Brain microvascular endothelial cell (primary cell): ENCODE measurements at regions not wholly inside any gene's neighbourhood (a gene's known extent, or its start where the extent isn't known, plus 50 kb on each side); places are given as distances from the start of the nearest gene placed in this dataset.

Experiments used
- DNase-seq: peaks from one replicate; pipeline ENCODE4 v3.0.0-alpha.2; 2020
- H3K27ac ChIP-seq: fragments of 250-450 bp; sonication (Bioruptor Pico); 2 replicates; pipeline ENCODE4 v1.5.1; 2020; ENCODE audit warnings: mild to moderate bottlenecking, moderate library complexity
- H3K27me3 ChIP-seq: fragments of 250-450 bp; sonication (Bioruptor Pico); replicated peaks from 2 replicates; pipeline ENCODE4 v1.5.1; 2020; ENCODE audit warnings: mild to moderate bottlenecking
- H3K36me3 ChIP-seq: fragments of 250-450 bp; sonication (Bioruptor Pico); replicated peaks from 2 replicates; pipeline ENCODE4 v1.5.1; 2020; ENCODE audit warnings: mild to moderate bottlenecking
- H3K4me3 ChIP-seq: 2 replicates; pipeline ENCODE4 v1.5.1; 2011; ENCODE audit warnings: low read depth, mild to moderate bottlenecking, control low read depth, low read length, moderate library complexity
- CTCF ChIP-seq: IDR thresholded peaks from 2 replicates; pipeline ENCODE4 v1.5.1; 2011; ENCODE audit warnings: low read depth, mild to moderate bottlenecking, moderate library complexity, low read length, control low read depth, inconsistent platforms; ENCODE audit errors: missing control alignments
- in situ Hi-C: cut with HindIII; loops from 2 replicates; pipeline ENCODE4 v1.10.0; 2017; ENCODE audit warnings: low sequenced_read_pairs, low pct_ligation_motif_present

- no peak for TF ChIP-seq CTCF
- H3K4me3 ChIP-seq: no peak overlapping the region
- no peaks in the 10 kb centered on the region for H3K36me3 ChIP-seq
- DNase-seq: no peak
- H3K27ac ChIP-seq: no peak overlapping the region
- in situ Hi-C loops: no loop called here
- H3K27me3 ChIP-seq: no peaks in the 10 kb centered on the region
Observed at GRCh38 chr1:239293350-239294110, 92.8 kb upstream of the CHRM3 start.

GRCh38 chr1:239288820-239289554, 97.4 kb upstream of the CHRM3 start:
- H3K27ac ChIP-seq: no peak overlapping the region
- no peak overlapping the region for H3K4me3 ChIP-seq
- H3K36me3 ChIP-seq: no peaks in the 10 kb centered on the region
- no peak for TF ChIP-seq CTCF
- no peaks in the 10 kb centered on the region for H3K27me3 ChIP-seq
- DNase-seq: no peak
- in situ Hi-C loops: no loop called here

- in situ Hi-C loops: no loop called here
Observed at GRCh38 chr1:239287296-239287695, 99.1 kb upstream of the CHRM3 start.

GRCh38 chr1:239283216-239283615, 103.2 kb upstream of the CHRM3 start:
- no peak for DNase-seq
- Histone ChIP-seq H3K27me3 (no peaks in the 10 kb centered on the region), H3K4me3 (no peak overlapping the region), H3K27ac (no peak overlapping the region), H3K36me3 (no peaks in the 10 kb centered on the region)
- in situ Hi-C loops: no loop called here
- no peak for TF ChIP-seq CTCF

More at GRCh38 chr1:239287296-239287695, 99.1 kb upstream of the CHRM3 start:
- no peaks in the 10 kb centered on the region for H3K36me3 ChIP-seq
- TF ChIP-seq CTCF: no peak
- H3K27me3 ChIP-seq: no peaks in the 10 kb centered on the region
- H3K4me3 ChIP-seq: no peak overlapping the region
- no peak overlapping the region for H3K27ac ChIP-seq
- DNase-seq: no peak

- Histone ChIP-seq H3K27me3 (no peaks in the 10 kb centered on the region), H3K4me3 (no peak overlapping the region), H3K27ac (no peak overlapping the region), H3K36me3 (no peaks in the 10 kb centered on the region)
- no peak for TF ChIP-seq CTCF
- in situ Hi-C loops: no loop called here
- no peak for DNase-seq
Observed at GRCh38 chr1:239282411-239282810, 104.0 kb upstream of the CHRM3 start.
